GM19468 (cell line): ENCODE measurements at regions not wholly inside any gene's neighbourhood (a gene's known extent, or its start where the extent isn't known, plus 50 kb on each side); places are given as distances from the start of the nearest gene placed in this dataset.
"Not testable (repeated sequence)": the region's sequence is repeated elsewhere in the genome, so short reads cannot be mapped to it uniquely, and the experiment has no call there.

Source experiments
- ATAC-seq: cut with Tn5 transposase; IDR thresholded peaks from one replicate; pipeline ENCODE4 v1.9.1; 2021; ENCODE audit warnings: mild to moderate bottlenecking, moderate library complexity, moderate number of reproducible peaks; ENCODE audit not compliant: unreplicated experiment; ENCODE audit errors: extremely low read depth

- ATAC-seq = no peak
Measured at GRCh38 chr13:63512095-63512494, 2096.4 kb upstream of the PCDH20 start.

GRCh38 chr13:63501702-63502101 is 2086.1 kb upstream of the PCDH20 start:
- no peak for ATAC-seq

DNA sequence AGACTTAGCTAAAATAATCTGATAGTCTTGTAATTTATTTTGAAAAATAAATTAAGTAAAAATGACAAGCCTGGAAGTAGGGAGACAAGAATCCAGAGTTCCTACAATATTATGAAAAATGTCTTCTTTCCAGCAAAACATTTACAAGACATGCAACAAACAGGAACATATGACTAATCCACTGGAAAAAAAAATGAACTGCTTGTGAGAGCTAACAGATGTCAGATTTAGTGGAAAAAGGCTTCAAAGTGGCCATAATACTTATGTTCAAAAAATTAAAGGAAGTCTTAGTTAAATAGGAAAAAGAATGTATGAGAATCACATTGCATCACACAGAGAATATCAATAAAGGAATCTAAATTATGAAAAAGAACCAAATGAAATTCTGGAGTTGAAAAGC is 2082.0 kb upstream of the PCDH20 start:
- no peak for ATAC-seq

GRCh38 chr13:63492604-63493003 is 2077.0 kb upstream of the PCDH20 start:
- no peak for ATAC-seq

DNA sequence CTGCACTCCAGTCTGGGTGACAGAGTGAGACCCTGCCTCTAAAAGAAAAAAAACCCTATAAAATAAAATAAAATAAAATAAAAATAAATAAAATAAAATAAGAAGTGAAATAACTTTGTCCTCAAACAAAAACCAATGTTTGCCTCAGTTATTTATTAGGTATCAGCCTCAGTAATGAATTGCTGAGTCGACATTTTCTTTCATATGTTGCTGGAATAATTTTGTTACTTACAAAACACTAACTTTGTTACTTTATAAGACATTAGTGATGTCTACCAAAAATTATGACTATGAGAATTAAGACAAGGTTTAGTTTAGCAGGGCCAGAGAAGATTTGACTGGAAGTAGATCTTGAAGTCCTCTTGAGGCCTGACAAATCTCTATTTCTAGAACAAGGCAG is 2074.5 kb upstream of the PCDH20 start:
- ATAC-seq = no peak

- no peak for ATAC-seq
Measured at GRCh38 chr13:63481334-63481733, 2065.7 kb upstream of the PCDH20 start.

DNA sequence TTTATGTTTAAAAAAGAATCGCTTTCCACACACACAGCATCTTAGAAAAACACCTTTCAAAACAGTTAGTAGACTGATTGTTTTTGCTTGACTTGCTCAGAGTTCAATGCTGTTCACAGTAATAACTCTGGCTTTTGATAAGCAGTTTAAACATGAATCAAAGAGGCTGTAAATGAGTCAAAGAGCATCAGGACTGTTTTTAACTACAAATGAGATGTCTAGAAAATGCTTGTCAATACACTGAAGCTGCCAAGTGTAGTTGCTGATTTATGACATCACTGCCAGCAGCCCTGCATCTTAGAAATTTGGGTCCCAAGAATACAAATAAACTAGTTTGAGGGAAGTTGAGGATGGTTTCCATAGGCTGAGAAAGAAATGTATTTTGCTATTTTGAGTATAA is 2057.1 kb upstream of the PCDH20 start:
- no peak for ATAC-seq

GRCh38 chr13:63463782-63464610 is 2048.3 kb upstream of the PCDH20 start:
- ATAC-seq = no peak

- ATAC-seq = no peak
Measured at GRCh38 chr13:63460462-63461090, 2044.9 kb upstream of the PCDH20 start.

DNA sequence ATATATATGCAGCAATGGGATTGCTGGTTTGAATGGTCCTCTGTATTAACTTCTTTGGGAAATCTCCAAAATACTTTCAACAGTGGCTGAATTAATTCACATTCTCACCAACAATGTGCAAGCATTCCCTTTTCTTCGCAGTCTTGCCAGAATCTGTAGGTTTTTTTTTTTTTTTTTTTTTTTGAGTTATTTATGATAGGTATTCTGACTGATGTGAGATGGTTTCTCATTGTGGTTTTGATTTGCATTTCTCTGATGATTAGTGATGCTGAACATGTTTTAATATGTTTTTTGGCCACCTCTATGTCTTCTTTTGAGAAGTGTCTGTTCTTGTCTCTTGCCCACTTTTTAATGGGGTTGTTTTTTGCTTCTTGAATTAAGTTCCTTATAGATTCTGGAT is 2041.5 kb upstream of the PCDH20 start:
- no peak for ATAC-seq

DNA sequence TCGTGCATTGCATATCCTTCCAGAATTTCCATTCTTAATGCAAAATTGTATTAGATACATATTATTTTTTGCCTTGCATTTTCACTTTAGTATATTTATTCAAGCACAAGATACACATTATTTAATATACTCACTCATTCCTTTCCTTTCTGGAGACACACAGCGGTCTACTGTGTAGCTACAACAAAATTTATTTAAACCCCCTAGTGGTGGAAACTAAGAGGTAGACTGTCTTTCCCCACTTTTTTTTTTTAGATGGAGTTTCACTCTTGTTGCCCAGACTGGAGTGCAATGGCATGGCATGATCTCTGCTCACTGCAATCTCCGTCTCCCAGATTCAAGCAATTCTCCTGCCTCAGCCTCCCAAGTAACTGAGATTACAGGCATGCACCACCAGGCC is 2040.3 kb upstream of the PCDH20 start:
- no peak for ATAC-seq

GRCh38 chr13:63449550-63449949 is 2033.9 kb upstream of the PCDH20 start:
- ATAC-seq = no peak

DNA sequence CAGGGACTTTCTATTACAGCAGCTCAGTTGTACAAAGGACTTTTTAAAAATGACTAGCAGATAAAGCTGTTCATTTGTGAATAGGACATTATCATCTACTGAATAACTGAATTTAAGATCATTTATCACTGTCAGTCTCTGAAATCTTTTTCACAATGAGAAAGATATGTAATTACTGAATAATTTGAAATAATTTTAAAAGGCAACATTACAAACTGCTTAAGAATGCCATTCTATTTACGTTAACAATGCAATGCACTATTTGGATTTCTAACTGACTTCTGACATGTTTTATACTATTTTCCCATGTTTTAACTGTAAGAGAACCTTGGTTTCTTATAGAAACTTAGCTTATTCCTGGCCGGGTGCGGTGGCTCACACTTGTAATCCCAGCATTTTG is 2033.0 kb upstream of the PCDH20 start:
- ATAC-seq = no peak

DNA sequence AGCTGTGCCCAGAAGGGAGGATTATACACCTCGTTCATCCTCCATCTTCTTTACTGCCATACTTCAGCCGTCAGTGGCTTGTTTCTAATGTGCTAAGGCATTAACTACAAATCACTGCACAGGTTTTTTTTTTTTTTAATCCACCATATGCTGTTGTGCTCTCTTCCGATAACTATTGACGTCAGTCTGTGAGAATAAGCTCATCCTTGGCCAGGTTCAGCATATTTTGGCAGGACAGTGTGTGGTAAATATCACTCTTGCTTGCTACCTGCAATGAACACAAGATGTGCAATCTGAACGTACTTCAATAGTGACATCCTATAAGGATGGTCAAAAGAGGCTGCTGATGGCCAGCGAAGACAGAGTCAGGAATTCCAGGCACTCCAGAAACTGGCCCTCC is 2030.7 kb upstream of the PCDH20 start:
- ATAC-seq = no peak

GRCh38 chr13:63444225-63444624 is 2028.6 kb upstream of the PCDH20 start:
- not testable (repeated sequence) for ATAC-seq

GRCh38 chr13:63438951-63439350 is 2023.3 kb upstream of the PCDH20 start:
- no peak for ATAC-seq

GRCh38 chr13:63436325-63436668 is 2020.6 kb upstream of the PCDH20 start:
- no peak for ATAC-seq

DNA sequence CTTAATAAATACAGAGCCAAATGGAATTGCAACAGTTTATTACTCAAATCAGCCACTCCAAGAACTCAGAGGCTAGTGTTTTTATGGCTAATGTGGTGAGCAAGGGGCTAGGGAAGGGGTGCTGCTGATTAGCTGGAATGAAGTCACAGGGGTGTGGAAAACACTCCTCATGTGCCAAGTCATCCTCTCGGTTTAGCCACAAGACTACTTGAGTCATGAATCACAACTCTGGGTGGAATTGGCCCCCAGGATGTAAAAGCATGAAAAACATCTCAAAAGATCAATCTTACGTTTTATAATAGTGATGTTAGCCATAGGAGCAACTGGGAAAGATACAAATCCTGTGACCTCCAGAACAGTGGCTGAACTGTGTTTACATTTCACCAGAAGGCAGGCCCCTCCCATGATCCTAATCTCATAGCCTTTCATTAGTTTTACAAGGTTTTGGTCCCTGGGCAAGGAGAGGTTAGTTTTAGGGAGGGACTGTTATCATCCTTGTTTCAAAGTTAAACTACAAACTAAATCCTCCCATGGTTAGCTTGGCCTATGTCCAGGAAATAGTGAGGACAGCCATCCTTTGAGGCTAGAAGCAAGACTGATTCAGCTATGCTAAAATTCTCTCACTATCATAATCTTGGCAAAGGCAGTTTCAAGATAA is 2020.1 kb upstream of the PCDH20 start:
- no peak for ATAC-seq

- ATAC-seq = no peak
Measured at GRCh38 chr13:63433546-63434150, 2018.0 kb upstream of the PCDH20 start.

DNA sequence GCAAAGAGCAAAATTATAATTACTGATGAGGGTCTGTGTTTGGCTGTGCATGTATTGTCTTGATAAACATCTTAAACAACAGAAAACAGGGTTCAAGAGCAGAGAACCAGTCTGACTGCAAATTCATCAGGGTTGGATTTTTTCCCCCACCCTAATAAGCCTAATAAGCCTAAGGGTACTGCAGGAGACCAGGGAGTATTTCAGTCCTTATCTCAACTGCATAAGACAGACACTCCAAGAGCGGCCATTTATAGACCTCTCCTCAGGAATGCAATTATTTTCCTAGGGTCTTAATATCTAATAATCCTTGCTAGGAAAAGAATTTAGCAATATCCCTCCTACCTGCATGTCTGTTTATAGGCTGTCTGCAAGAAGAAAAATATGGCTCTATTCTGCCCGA is 2011.5 kb upstream of the PCDH20 start:
- ATAC-seq = no peak

DNA sequence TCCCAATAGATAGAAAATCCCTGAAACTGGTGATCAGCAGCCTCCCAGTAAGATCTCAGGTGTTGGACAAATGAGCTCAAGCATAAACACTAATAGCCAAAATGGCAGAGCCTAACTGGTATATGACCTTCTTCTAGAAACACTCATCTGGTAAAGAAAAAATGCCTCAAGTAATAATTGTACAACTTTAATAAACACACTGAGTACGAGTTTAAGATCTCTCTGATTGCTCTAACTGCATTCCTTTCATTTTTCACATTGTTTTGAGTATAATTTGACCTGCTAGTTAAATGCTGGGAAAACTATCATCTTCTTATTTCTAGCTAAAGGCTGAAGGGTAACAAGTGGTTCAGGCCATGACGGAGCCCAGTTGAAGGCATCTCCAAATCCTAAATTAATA is 2009.5 kb upstream of the PCDH20 start:
- no peak for ATAC-seq
